Endothelial cell of umbilical vein (primary cell): ENCODE measurements at regions not wholly inside any gene's neighbourhood (a gene's known extent, or its start where the extent isn't known, plus 50 kb on each side); places are given as distances from the start of the nearest gene placed in this dataset.
"Not testable (repeated sequence)": the region's sequence is repeated elsewhere in the genome, so short reads cannot be mapped to it uniquely, and the experiment has no call there.

Experiments
- BruUV-seq: library from RNA; stranded (reverse); fragments of 400-500 nt; replicated peaks from 2 replicates; lab custom pipeline; 2021; lab: Mats Ljungman, UMichigan
- CTCF ChIA-PET: fragments of 300-600, 350-600 bp; sonication (Branson Sonifier 250); formaldehyde crosslinking; loops from one replicate; lab custom pipeline; 2021; ENCODE audit warnings: antibody characterized with exemption, inconsistent platforms; lab: Charles Lee
- POLR2A ChIA-PET: fragments of 300-600, 350-600 bp; sonication (Branson Sonifier 250); formaldehyde crosslinking; loops from one replicate; lab custom pipeline; 2021; ENCODE audit warnings: antibody characterized with exemption, inconsistent platforms; lab: Charles Lee
- DNase-seq: peaks from one replicate; pipeline ENCODE4 v3.0.0-alpha.2; 2011; ENCODE audit warnings: low read depth, low spot score
- FAIRE-seq: peaks from 2 replicates; lab custom pipeline; 2011; peaks lifted over from hg19 to GRCh38; lab: Jason Lieb, UNC
- H2AFZ ChIP-seq: 2 replicates; pipeline ENCODE4 v1.6.0; 2012; ENCODE audit warnings: low read depth, low read length, control low read depth, inconsistent platforms
- H3K27ac ChIP-seq: 2 replicates; pipeline ENCODE4 v1.5.1; 2011; ENCODE audit warnings: low read depth, mild to moderate bottlenecking, control low read depth, low read length, moderate library complexity; ENCODE audit not compliant: insufficient read depth
- H3K27me3 ChIP-seq, 2 experiments: 2 replicates each; pipeline versions ENCODE4 v1.6.0 to v1.6.1; 2011; ENCODE audit warnings: low read length in 2 of 2, mixed read lengths in 1 of 2; ENCODE audit not compliant: control insufficient read depth in 2 of 2, insufficient read depth in 2 of 2
- H3K36me3 ChIP-seq, 2 experiments: 2 replicates in 1 of 2; 3 replicates in 1 of 2; pipeline ENCODE4 v1.5.1; 2011; ENCODE audit warnings: low read length in 2 of 2, mild to moderate bottlenecking in 1 of 2, moderate library complexity in 1 of 2; ENCODE audit not compliant: control insufficient read depth in 2 of 2, insufficient read depth in 2 of 2; ENCODE audit errors: extremely low read depth in 1 of 2
- H3K4me1 ChIP-seq: 3 replicates; pipeline ENCODE4 v1.5.1; 2011; ENCODE audit warnings: mild to moderate bottlenecking, low read length; ENCODE audit not compliant: control insufficient read depth, insufficient read depth; ENCODE audit errors: extremely low read depth
- H3K4me2 ChIP-seq: 2 replicates; pipeline ENCODE4 v1.6.1; 2011; ENCODE audit warnings: low read length, control low read depth, mixed read lengths; ENCODE audit not compliant: insufficient read depth
- H3K4me3 ChIP-seq, 3 experiments: fragments of 200-600 bp in 1 of 3; sonication (generic), shearing (Covaris generic) in 1 of 3; replicated peaks in 1 of 3; 2 replicates each; pipeline ENCODE4 v1.5.1; 2011 to 2016; ENCODE audit warnings: control low read depth in 3 of 3, low read length in 3 of 3, mild to moderate bottlenecking in 2 of 3, inconsistent platforms in 1 of 3, low read depth in 1 of 3, moderate library complexity in 1 of 3; ENCODE audit not compliant: insufficient read depth in 1 of 3
- H3K79me2 ChIP-seq: 2 replicates; pipeline ENCODE4 v1.6.0; 2012; ENCODE audit warnings: low read length, inconsistent platforms; ENCODE audit not compliant: control insufficient read depth, insufficient read depth
- H3K9ac ChIP-seq: replicated peaks from 2 replicates; pipeline ENCODE3; 2011; ENCODE audit warnings: low read length, control low read depth; ENCODE audit not compliant: insufficient read depth; ENCODE audit errors: extremely low read depth
- H3K9me1 ChIP-seq: replicated peaks from 3 replicates; pipeline ENCODE4 v1.6.0; 2011; ENCODE audit warnings: mild to moderate bottlenecking, low read length; ENCODE audit not compliant: control insufficient read depth, insufficient read depth; ENCODE audit errors: extremely low read depth
- H3K9me3 ChIP-seq: replicated peaks from 2 replicates; pipeline ENCODE4 v1.5.1; 2012; ENCODE audit warnings: low read length, inconsistent platforms; ENCODE audit not compliant: control insufficient read depth, insufficient read depth
- H4K20me1 ChIP-seq: replicated peaks from 2 replicates; pipeline ENCODE3; 2011; ENCODE audit warnings: mild to moderate bottlenecking, low read length; ENCODE audit not compliant: control insufficient read depth, insufficient read depth; ENCODE audit errors: extremely low read depth
- CTCF ChIP-seq, 2 donors: IDR thresholded peaks; 1 replicate in 1 of 2; 2 replicates in 1 of 2; pipeline ENCODE4 v1.5.1; 2011; ENCODE audit warnings: low read length in 2 of 2, mild to moderate bottlenecking in 2 of 2, moderate library complexity in 2 of 2, control low read depth in 1 of 2, inconsistent platforms in 1 of 2, low read depth in 1 of 2; ENCODE audit not compliant: insufficient read depth in 1 of 2; ENCODE audit errors: extremely low read depth in 1 of 2
- EZH2 ChIP-seq: IDR thresholded peaks from 2 replicates; pipeline ENCODE4 v1.6.1; 2012; ENCODE audit warnings: borderline replicate concordance, low read depth, mild to moderate bottlenecking, moderate library complexity, low read length, inconsistent platforms; ENCODE audit not compliant: severe bottlenecking
- FOS ChIP-seq: IDR thresholded peaks from 2 replicates; pipeline ENCODE4 v1.6.1; 2011; ENCODE audit warnings: mild to moderate bottlenecking, low read length, moderate library complexity, borderline replicate concordance; ENCODE audit not compliant: insufficient read depth
- GATA2 ChIP-seq: IDR thresholded peaks from 2 replicates; pipeline ENCODE4 v1.7.0; 2011; ENCODE audit warnings: low read depth, mild to moderate bottlenecking, moderate library complexity, mixed read lengths, low read length; ENCODE audit not compliant: insufficient read length, insufficient read depth
- JUN ChIP-seq: IDR thresholded peaks from 2 replicates; pipeline ENCODE4 v1.6.1; 2011; ENCODE audit warnings: borderline replicate concordance, low read depth; ENCODE audit not compliant: insufficient read length, insufficient read depth
- MYC ChIP-seq: IDR thresholded peaks from one replicate; pipeline ENCODE4 v1.6.1; 2011; ENCODE audit warnings: mild to moderate bottlenecking, low read depth, low read length
- POLR2A ChIP-seq: IDR thresholded peaks from 2 replicates; pipeline ENCODE4 v1.6.1; 2012; ENCODE audit warnings: low read depth, mild to moderate bottlenecking, control low read depth, low read length
- dilution Hi-C: fragments of 300-500 bp; cut with MboI; formaldehyde crosslinking; loops from one replicate; pipeline ENCODE4 v1.15.0; 2019; ENCODE audit warnings: low sequenced_read_pairs; ENCODE audit not compliant: extremely low pct_ligation_motif_present
- intact Hi-C: fragments of 100-400 bp; cut with micrococcal nuclease; formaldehyde crosslinking; loops from one replicate; pipeline ENCODE4 v1.10.0; 2022

- CTCF ChIA-PET, result no interaction called here
- dilution Hi-C loops (no loop called here), intact Hi-C loops (no loop called here)
- POLR2A ChIA-PET, result no interaction called here
- Histone ChIP-seq H3K4me3 (no peak overlapping the region), H2AFZ (no peak overlapping the region), H3K9me1 (no peaks in the 10 kb centered on the region), H3K36me3 (no peaks in the 10 kb centered on the region), H3K4me1 (no peaks in the 10 kb centered on the region), H4K20me1 (no peaks in the 10 kb centered on the region), H3K27me3 (peaks cover 0 to 2% of the 10 kb centered on the region in 2 experiments), H3K9ac (no peak overlapping the region), H3K9me3 (no peaks in the 10 kb centered on the region), H3K4me2 (no peak overlapping the region), H3K27ac (no peak overlapping the region), H3K79me2 (no peaks in the 10 kb centered on the region)
- FAIRE-seq (no peak), DNase-seq (no peak)
- BruUV-seq, result no TSS peak
- TF ChIP-seq GATA2, result no peak
- TF ChIP-seq JUN, result no peak
- no peak for TF ChIP-seq POLR2A
- no peak for TF ChIP-seq CTCF (IDR thresholded peaks at IDR 0.05; ENCODE audit: extremely low read depth in 1 of 2, insufficient read depth in 1 of 2, low read depth in 1 of 2, low read length in 2 of 2)
- no peak for TF ChIP-seq EZH2
- no peak for TF ChIP-seq FOS
- no peak for TF ChIP-seq MYC
Observed at GRCh38 chr16:87153326-87153725, 163.9 kb downstream of the C16orf95 start.

DNA sequence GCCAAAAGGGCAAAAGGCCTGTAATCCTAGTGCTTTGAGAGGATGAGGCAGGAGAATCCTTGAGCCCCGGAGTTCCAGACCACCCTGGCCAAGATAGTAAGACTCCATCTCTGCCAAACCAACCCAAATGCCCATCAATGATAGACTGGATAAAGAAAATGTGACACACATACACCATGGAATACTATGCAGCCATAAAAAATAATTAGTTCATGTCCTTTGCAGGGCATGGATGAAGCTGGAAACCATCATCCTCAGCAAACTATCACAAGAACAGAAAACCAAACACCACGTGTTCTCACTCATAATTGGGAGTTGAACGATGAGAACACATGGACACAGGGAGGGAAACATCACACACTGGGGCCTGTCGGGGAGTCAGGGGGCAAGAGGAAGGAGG, 161.9 kb downstream of the C16orf95 start:
- H3K9me1 ChIP-seq, POLR2A ChIA-PET, BruUV-seq, H2AFZ ChIP-seq, intact Hi-C loops, CTCF ChIA-PET, H3K4me1 ChIP-seq, H3K27ac ChIP-seq, H3K9ac ChIP-seq, dilution Hi-C loops, H3K36me3 ChIP-seq, H3K9me3 ChIP-seq, H3K79me2 ChIP-seq, DNase-seq, H3K4me3 ChIP-seq, H3K27me3 ChIP-seq, FAIRE-seq, H4K20me1 ChIP-seq, H3K4me2 ChIP-seq: not testable (repeated sequence)
